ENCODE measurements at regions not wholly inside any gene's neighbourhood (a gene's known extent, or its start where the extent isn't known, plus 50 kb on each side); places are given as distances from the start of the nearest gene placed in this dataset.

DNA sequence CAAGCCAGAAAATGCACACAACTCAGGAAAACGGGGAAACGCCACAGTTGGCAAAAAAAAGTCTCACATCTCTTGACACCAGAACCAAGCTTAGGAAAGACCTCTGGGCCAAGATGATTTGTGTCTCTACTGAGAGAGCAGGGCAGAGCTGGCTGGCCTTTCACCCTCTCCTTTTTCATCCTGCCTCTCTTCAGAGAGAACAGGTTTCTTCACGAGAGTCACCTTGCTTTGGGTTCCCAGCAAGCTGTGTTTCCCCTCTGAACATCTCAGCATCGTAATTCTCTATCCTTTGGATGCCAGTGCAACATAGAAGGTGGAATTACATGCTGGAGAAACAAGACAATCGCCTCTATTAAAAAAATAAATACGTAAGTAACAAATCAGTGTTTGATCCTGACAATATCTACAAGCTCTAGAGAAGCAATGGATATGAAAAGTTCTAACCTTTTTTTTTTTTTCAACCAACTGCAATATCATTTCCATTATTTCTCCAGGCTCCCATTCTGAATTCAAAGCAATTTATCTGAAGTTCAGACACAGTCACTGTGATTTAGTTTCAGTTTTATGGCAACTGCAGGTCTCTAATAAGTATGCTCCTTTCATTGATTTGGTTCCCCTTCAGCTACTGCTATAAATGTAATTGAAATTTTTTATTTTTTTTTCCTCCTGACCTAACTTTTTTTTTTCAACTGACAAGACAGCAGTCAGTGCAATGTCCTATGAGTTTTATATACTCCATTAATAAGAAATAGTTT lies 708.6 kb downstream of the DTWD2 start:
- Mint-ChIP-seq H3K4me1 (ENCODE audit: low read depth) (no peaks in the 10 kb centered on the region), H3K4me3 (ENCODE audit: unreplicated experiment) (no peak overlapping the region)
- TF ChIP-seq, protein P1, sequence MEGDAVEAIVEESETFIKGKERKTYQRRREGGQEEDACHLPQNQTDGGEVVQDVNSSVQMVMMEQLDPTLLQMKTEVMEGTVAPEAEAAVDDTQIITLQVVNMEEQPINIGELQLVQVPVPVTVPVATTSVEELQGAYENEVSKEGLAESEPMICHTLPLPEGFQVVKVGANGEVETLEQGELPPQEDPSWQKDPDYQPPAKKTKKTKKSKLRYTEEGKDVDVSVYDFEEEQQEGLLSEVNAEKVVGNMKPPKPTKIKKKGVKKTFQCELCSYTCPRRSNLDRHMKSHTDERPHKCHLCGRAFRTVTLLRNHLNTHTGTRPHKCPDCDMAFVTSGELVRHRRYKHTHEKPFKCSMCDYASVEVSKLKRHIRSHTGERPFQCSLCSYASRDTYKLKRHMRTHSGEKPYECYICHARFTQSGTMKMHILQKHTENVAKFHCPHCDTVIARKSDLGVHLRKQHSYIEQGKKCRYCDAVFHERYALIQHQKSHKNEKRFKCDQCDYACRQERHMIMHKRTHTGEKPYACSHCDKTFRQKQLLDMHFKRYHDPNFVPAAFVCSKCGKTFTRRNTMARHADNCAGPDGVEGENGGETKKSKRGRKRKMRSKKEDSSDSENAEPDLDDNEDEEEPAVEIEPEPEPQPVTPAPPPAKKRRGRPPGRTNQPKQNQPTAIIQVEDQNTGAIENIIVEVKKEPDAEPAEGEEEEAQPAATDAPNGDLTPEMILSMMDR (IDR thresholded peaks at IDR 0.05): no peak

GRCh38 chr5:118270526-118270925 lies 717.8 kb downstream of the DTWD2 start:
- no peak for DNase-seq (ENCODE audit: low spot score)
- TF ChIP-seq, protein P1 (IDR thresholded peaks at IDR 0.05): no peak
- H3K36me3 Mint-ChIP-seq (ENCODE audit: low read depth): peaks cover 2% of the 10 kb centered on the region
- no peak overlapping the region for H3K27ac Mint-ChIP-seq (ENCODE audit: unreplicated experiment)
- peaks cover 13% of the 10 kb centered on the region for H3K9me3 Mint-ChIP-seq (ENCODE audit: low read depth)
- no peak overlapping the region for H3K4me3 Mint-ChIP-seq (ENCODE audit: unreplicated experiment)
- no peaks in the 10 kb centered on the region for H3K4me1 Mint-ChIP-seq (ENCODE audit: low read depth)
- no peaks in the 10 kb centered on the region for H3K27me3 Mint-ChIP-seq (ENCODE audit: low read depth)

More for the DNA sequence above, 708.6 kb downstream of the DTWD2 start:
- Mint-ChIP-seq H3K9me3 (ENCODE audit: low read depth) (peaks cover 9% of the 10 kb centered on the region), H3K27me3 (ENCODE audit: low read depth) (no peaks in the 10 kb centered on the region), H3K36me3 (ENCODE audit: low read depth) (peaks cover 2% of the 10 kb centered on the region), H3K27ac (ENCODE audit: unreplicated experiment) (no peak overlapping the region)
- no peak for DNase-seq (ENCODE audit: low spot score)

DNA sequence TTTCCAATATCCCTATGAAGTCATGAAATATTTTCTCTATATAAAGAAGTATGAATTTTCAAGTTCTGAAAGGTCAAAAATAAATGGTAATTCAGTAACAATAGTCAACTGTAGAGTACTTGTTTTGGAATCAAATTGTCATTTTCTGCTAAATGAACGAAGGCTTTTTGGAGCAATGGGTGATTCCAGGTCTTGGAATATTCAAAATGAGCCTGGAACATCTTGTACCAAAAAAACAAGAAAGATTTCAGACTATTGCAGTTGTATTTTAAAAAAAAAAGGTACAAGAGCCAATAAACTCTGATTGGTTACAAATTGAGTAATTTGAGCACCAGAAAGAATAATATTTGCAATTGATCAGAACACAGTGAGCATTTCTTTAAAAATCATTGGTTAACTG lies 730.1 kb downstream of the DTWD2 start:
- no peaks in the 10 kb centered on the region for H3K27me3 Mint-ChIP-seq (ENCODE audit: low read depth)
- H3K9me3 Mint-ChIP-seq (ENCODE audit: low read depth): peaks cover 4% of the 10 kb centered on the region
- DNase-seq (ENCODE audit: low spot score): no peak
- TF ChIP-seq, protein P1 (IDR thresholded peaks at IDR 0.05): no peak
- H3K36me3 Mint-ChIP-seq (ENCODE audit: low read depth): no peaks in the 10 kb centered on the region
- no peak overlapping the region for H3K27ac Mint-ChIP-seq (ENCODE audit: unreplicated experiment)
- peaks cover 2% of the 10 kb centered on the region for H3K4me1 Mint-ChIP-seq (ENCODE audit: low read depth)
- H3K4me3 Mint-ChIP-seq (ENCODE audit: unreplicated experiment): no peak overlapping the region

DNA sequence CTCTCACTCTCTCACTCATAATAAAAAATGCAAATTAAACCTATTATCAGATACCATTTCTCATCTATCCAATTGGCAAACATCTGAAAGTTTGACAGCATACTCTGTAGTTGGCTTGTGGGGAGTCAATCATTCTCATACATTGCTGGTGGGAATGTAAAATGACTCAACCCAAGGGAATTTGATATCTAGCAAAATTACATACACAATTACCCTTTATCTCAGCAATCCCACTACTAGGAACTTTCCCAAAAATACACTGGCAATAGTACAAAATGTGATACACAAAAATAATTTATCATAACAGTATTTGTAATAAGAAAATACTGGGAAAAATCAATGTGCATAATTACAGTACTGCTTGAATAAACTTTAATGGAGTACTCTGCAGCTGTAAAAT lies 731.3 kb downstream of the DTWD2 start:
- TF ChIP-seq, protein P1 (IDR thresholded peaks at IDR 0.05): no peak
- Mint-ChIP-seq H3K9me3 (ENCODE audit: low read depth) (peaks cover under 1% of the 10 kb centered on the region), H3K27me3 (ENCODE audit: low read depth) (no peaks in the 10 kb centered on the region), H3K36me3 (ENCODE audit: low read depth) (no peaks in the 10 kb centered on the region), H3K27ac (ENCODE audit: unreplicated experiment) (no peak overlapping the region), H3K4me3 (ENCODE audit: unreplicated experiment) (no peak overlapping the region), H3K4me1 (ENCODE audit: low read depth) (peaks cover 2% of the 10 kb centered on the region)
- DNase-seq (ENCODE audit: low spot score): no peak

DNA sequence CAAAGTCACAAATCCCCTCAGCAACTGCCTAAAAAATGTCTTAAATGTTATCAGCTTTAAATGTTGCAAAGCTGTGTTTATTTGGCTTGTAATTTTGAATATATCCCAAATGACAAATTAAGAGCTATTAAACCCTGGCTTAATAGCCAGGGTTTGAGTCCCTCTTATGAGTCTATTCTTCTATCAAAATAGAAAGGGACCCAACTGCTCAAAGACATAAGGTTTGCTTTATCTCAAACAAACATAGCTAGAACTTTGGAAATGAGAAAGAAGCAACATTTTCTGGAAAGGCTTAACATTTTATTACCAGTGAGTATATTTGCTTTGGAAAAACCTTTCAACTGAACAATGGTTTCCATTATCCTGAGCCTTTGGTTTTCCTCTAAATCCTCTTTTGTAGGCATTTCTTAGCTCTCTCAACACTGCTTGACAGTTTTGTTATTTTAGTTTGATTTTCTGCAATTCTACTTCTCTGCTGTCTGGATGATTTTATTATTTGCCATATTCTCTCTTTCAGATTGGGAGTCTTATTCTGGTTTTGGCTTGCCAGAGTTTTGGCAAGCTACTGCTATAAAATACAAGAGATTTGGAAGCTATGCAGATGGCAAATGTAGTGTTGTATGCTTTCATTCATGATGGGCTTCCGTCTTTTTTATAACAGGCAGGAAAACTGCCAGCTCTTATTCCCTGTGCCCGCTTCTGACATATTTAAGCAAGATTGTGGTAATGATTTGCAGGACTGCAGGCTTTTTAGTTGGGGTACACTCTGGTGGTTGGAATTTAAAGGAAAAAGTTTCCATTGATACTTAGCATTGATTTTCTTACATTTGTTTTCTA lies 734.9 kb downstream of the DTWD2 start:
- H3K27me3 Mint-ChIP-seq (ENCODE audit: low read depth): no peaks in the 10 kb centered on the region
- DNase-seq (ENCODE audit: low spot score): no peak
- H3K27ac Mint-ChIP-seq (ENCODE audit: unreplicated experiment): no peak overlapping the region
- H3K4me1 Mint-ChIP-seq (ENCODE audit: low read depth): peaks cover 2% of the 10 kb centered on the region
- peaks cover 31% of the 10 kb centered on the region for H3K9me3 Mint-ChIP-seq (ENCODE audit: low read depth)
- TF ChIP-seq, protein P1 (IDR thresholded peaks at IDR 0.05): no peak
- no peak overlapping the region for H3K4me3 Mint-ChIP-seq (ENCODE audit: unreplicated experiment)
- peaks cover 9% of the 10 kb centered on the region for H3K36me3 Mint-ChIP-seq (ENCODE audit: low read depth)
